ENCODE measurements at regions not wholly inside any gene's neighbourhood (a gene's known extent, or its start where the extent isn't known, plus 50 kb on each side); places are given as distances from the start of the nearest gene placed in this dataset.
"Not testable (repeated sequence)": the region's sequence is repeated elsewhere in the genome, so short reads cannot be mapped to it uniquely, and the experiment has no call there.

DNA sequence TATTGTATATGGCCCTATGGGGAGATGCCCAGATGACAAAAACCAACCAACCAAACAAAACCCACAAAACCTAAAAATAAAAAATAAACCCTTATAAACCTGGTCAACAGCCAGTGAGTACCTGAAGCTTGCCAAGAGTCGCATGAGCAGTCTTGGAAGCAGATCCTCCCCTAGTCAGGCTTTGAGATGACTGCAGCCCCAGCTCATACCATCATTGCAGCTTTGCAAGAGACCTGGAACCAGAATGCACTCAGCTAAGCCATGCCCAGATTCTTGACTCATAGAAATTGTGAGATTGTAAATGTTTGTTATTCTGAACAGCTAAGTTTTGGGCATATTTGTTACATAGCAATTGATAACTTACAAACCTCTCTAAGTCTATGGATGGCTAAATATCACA is 326.8 kb downstream of the HLX start:
- no peak for DNase-seq

- DNase-seq, result no peak
Measured at GRCh38 chr1:221212926-221213325, 333.7 kb downstream of the HLX start.

DNA sequence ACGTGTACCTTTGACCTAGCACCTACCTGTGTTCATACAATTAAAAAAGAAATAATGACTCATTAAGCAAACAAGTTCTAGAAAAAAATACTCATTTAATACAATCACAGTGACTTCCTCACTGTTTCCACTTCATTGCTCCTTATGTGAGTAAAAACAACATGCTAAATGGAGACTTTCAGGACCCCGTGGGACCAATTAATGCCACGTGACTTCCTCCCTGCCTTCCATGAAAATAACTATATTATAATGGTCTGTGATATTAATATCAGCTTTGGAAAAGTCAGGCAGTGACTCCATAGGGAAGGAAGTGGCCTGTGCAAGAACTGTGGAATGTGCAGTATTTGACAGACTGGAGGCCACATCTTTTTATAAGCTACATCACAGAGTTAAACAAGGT is 337.8 kb downstream of the HLX start:
- no peak for DNase-seq

GRCh38 chr1:221223281-221223680 is 344.0 kb downstream of the HLX start:
- DNase-seq, result no peak

DNA sequence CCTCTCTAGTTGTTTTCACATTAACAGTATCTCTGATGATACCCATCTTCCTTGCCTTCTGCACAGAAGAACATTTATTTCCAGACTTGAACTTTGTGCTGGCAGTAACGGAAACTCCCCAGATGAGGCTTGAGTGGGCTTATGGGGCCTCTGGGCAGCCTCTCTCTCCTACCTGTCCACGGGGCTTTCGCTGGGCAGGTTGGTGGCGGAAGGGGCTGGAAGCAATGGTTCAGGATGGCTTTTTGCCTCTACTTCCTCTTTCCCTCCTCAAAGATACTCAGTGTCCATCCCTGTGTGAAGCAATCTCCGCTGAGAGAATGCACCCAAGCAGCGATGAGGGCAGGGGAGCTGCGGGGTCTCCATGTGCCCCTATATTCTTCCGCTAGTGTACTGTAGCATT is 348.2 kb downstream of the HLX start:
- no peak for DNase-seq

- DNase-seq, result no peak
Measured at GRCh38 chr1:221227872-221228337, 348.7 kb downstream of the HLX start.

DNA sequence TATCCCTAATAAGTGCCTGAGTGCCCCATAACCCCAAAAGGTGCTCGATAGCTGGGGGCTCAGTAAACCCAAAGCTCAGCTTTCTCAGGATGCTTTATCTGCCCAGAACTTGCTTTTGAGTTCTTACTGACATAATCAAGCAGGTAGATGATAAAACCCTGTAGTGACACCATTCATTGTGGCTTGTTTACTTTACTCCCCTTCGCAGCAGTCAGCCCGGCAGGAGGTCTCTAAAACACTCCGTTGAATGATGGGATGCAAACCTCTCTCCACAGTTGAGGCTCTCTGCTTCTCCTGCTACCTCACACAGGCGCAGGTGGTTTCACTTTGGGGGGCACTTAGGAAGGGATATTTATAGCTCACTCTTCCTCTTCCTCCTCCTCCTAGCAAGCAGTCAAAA is 349.4 kb downstream of the HLX start:
- DNase-seq, result no peak

DNA sequence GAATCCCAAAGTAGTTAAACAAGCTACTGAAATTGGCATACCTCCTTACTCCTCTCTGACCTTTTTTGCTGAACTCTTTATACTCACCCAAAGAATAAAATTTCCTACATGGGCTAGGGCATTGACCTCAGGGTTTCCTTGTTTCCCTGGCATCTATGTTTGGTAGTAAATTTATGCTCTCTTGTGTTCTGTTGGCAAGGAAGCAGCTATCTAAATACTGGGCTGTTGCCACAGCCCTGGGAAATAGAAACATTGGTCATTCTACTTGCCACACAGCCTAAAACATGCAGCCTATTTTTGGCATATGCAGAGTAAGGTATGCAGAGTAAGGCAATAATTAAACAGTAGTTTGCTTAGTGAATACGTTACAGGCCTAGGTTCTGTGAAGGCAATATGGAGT is 351.4 kb downstream of the HLX start:
- DNase-seq, result no peak

- DNase-seq, result no peak
Measured at GRCh38 chr1:221234791-221235190, 355.5 kb downstream of the HLX start.

GRCh38 chr1:221237587-221237986 is 358.3 kb downstream of the HLX start:
- DNase-seq, result no peak

- no peak for DNase-seq
Measured at GRCh38 chr1:221239181-221239580, 359.9 kb downstream of the HLX start.

DNA sequence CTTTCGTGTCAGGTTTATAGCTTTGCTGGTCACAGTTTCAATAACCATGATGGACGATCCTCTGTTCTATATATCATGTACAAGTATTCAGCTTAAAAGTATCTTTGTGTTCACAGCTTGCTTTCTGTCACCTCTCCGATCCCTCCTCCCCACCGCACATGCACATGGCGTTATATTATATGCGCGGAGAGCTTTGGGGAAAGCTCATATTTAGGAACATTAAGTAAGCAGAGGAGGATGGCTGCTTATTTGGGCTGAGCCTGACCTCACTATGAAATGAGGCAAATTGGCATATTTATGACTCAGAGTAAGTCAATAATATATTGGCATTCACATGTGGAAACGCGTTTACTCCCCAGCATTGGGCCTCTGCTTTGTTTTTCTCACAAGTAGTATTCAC is 360.5 kb downstream of the HLX start:
- no peak for DNase-seq

- no peak for DNase-seq
Measured at GRCh38 chr1:221240690-221241089, 361.4 kb downstream of the HLX start.

GRCh38 chr1:221241157-221241556 is 361.9 kb downstream of the HLX start:
- no peak for DNase-seq

DNA sequence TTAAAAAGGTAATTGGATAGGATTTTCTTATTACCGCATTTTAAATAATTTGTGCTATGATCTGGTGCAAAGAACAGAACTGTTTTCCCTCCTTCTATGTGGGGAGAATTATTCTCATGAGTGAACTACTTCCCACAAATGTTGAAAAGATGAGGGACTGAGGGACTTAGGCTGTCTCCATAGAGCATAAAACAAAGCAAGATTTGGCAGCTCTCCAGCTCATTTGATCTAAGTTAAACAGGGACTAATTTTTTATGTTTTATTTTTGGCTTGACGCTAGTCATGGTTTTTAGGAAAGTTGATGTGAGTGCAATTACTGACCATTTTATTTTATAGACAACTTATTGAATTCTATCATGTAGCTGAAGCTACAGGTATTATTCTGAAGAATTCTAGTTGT is 362.3 kb downstream of the HLX start:
- no peak for DNase-seq

GRCh38 chr1:221246067-221246466 is 366.8 kb downstream of the HLX start:
- no peak for DNase-seq

- no peak for DNase-seq
Measured at GRCh38 chr1:221246628-221247415, 367.6 kb downstream of the HLX start.

GRCh38 chr1:221251580-221251979 is 372.3 kb downstream of the HLX start:
- no peak for DNase-seq

DNA sequence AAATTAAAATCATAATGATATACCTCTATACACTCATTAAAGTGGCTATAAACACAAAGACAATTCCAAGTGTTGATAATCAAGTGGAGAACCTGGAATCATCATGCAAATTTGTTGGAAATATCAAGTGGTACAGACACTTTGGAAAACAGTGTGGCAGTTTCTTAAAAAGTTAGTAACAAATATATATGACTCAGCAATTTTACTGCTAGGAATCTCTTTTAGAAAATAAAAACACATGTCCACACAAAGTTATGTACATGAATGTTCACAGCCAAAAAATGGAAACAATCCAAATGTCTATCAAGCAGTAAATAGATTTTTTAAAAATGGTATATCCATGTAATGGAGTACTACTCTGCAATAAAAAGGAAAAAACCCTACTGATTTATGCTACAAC is 375.6 kb downstream of the HLX start:
- no peak for DNase-seq

GRCh38 chr1:221256773-221257172 is 377.5 kb downstream of the HLX start:
- DNase-seq, result no peak

DNA sequence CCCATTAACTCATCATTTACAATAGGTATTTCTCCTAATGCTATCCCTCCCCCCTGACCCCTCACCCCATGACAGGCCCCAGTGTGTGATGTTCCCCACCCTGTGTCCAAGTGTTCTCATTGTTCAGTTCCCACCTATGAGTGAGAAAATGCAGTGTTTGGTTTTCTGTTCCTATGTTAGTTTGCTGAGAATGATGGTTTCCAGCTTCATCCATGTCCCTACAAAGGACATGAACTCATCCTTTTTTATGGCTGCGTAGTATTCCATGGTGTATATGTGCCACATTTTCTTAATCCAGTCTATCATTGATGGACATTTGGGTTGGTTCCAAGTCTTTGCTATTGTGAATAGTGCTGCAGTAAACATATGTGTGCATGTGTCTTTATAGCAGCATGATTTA is 378.3 kb downstream of the HLX start:
- DNase-seq, result not testable (repeated sequence)

DNA sequence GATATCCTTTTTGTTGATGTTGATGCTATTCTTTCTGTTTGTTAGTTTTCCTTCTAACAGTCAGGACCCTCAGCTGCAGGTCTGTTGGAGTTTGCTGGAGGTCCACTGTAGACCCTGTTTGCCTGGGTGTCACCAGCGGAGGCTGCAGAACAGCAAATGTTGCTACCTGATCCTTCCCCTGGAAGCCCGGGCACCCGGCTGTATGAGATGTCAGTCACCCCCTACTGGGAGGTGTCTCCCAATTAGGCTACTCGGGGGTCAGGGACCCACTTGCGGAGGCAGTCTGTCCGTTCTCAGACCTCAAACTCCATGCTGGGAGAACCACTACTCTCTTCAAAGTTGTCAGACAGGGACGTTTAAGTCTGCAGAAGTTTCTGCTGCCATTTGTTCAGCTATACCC is 383.4 kb downstream of the HLX start:
- DNase-seq, result not testable (repeated sequence)

GRCh38 chr1:221263831-221264767 is 384.9 kb downstream of the HLX start:
- DNase-seq, result peak; percentile 68

DNA sequence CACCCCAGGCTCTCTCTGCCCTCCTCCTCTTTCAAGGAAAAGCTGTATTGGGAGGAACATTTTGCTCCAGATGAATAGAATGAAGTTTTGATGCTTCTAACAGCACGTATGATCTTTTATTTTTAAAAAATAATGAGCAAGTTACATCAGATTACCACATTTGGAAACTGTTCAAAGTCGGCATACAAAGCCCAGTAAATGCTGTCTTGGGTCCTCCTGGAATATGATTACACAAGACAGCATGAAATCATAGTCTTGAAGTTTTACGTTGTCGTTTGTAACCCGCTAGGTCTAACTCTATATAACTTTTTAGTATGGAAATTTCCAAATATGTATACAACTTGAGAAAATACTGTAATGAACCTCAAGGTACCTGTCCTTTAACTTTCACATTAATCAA is 385.6 kb downstream of the HLX start:
- no peak for DNase-seq
